Gastrocnemius medialis (tissue), 4 donors: ENCODE measurements at regions not wholly inside any gene's neighbourhood (a gene's known extent, or its start where the extent isn't known, plus 50 kb on each side); places are given as distances from the start of the nearest gene placed in this dataset.

Experiments used
- POLR2A ChIP-seq, 2 donors: fragments of 450-650 bp; IDR thresholded peaks; one replicate each; pipeline ENCODE4 v1.6.1; 2017; ENCODE audit warnings: antibody characterized with exemption in 2 of 2, mild to moderate bottlenecking in 2 of 2, moderate library complexity in 2 of 2
- TF ChIP-seq, protein P1 (sequence below), 5 experiments: fragments of 450-650 bp in 3 of 5; fragments of 200-600 bp in 2 of 5; sonication (generic) in 2 of 5; IDR thresholded peaks in 4 of 5; conservative IDR thresholded peaks in 1 of 5; 1 replicate in 4 of 5; 2 replicates in 1 of 5; pipeline ENCODE4 v1.5.1; 2016 to 2019; ENCODE audit warnings: antibody characterized with exemption in 5 of 5, mild to moderate bottlenecking in 3 of 5, moderate library complexity in 3 of 5

GRCh38 chr7:34407586-34407985 is 250.4 kb upstream of the NPSR1 start:
- TF ChIP-seq, protein P1, sequence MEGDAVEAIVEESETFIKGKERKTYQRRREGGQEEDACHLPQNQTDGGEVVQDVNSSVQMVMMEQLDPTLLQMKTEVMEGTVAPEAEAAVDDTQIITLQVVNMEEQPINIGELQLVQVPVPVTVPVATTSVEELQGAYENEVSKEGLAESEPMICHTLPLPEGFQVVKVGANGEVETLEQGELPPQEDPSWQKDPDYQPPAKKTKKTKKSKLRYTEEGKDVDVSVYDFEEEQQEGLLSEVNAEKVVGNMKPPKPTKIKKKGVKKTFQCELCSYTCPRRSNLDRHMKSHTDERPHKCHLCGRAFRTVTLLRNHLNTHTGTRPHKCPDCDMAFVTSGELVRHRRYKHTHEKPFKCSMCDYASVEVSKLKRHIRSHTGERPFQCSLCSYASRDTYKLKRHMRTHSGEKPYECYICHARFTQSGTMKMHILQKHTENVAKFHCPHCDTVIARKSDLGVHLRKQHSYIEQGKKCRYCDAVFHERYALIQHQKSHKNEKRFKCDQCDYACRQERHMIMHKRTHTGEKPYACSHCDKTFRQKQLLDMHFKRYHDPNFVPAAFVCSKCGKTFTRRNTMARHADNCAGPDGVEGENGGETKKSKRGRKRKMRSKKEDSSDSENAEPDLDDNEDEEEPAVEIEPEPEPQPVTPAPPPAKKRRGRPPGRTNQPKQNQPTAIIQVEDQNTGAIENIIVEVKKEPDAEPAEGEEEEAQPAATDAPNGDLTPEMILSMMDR (IDR thresholded peaks at IDR 0.05 in 4 of 5, conservative IDR thresholded peaks at IDR 0.05 in 1 of 5): no peak
- TF ChIP-seq POLR2A (IDR thresholded peaks at IDR 0.05): no peak
